ENCODE measurements at regions not wholly inside any gene's neighbourhood (a gene's known extent, or its start where the extent isn't known, plus 50 kb on each side); places are given as distances from the start of the nearest gene placed in this dataset.

DNA sequence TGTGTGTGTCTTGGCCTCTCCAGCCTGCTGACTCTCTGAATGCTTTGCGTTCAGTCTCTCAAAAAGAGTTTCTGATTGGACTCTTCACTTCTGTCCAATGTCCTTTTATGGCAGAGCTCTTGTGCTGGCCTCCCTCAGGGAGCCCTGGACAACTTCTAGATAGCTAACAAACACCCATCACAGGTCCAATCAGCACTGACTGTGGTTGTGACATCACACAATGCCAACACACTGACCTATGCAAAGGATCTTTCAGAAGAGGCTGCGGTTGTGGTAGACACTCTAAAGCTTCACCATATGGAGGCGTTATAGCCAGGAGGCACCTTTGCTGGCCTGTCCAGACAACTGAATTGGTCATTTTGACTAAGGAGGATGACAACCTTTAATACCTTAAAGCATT is 53.8 kb upstream of the LSM6 start:
- TF ChIP-seq, protein P1, sequence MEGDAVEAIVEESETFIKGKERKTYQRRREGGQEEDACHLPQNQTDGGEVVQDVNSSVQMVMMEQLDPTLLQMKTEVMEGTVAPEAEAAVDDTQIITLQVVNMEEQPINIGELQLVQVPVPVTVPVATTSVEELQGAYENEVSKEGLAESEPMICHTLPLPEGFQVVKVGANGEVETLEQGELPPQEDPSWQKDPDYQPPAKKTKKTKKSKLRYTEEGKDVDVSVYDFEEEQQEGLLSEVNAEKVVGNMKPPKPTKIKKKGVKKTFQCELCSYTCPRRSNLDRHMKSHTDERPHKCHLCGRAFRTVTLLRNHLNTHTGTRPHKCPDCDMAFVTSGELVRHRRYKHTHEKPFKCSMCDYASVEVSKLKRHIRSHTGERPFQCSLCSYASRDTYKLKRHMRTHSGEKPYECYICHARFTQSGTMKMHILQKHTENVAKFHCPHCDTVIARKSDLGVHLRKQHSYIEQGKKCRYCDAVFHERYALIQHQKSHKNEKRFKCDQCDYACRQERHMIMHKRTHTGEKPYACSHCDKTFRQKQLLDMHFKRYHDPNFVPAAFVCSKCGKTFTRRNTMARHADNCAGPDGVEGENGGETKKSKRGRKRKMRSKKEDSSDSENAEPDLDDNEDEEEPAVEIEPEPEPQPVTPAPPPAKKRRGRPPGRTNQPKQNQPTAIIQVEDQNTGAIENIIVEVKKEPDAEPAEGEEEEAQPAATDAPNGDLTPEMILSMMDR (IDR thresholded peaks at IDR 0.05), result no peak
- TF ChIP-seq POLR2A (IDR thresholded peaks at IDR 0.05), result no peak
